Esophagus (tissue), 2 donors: ENCODE measurements at regions not wholly inside any gene's neighbourhood (a gene's known extent, or its start where the extent isn't known, plus 50 kb on each side); places are given as distances from the start of the nearest gene placed in this dataset.

Experiments
- H3K27ac ChIP-seq, 2 donors: one replicate each; pipeline ENCODE4 v1.5.1; 2013; ENCODE audit warnings: low read depth in 2 of 2, mild to moderate bottlenecking in 2 of 2, inconsistent platforms in 1 of 2, low read length in 1 of 2, moderate library complexity in 1 of 2
- H3K27me3 ChIP-seq, 2 donors: one replicate each; pipeline ENCODE4 v1.6.1; 2013; ENCODE audit warnings: low read length in 2 of 2, control low read depth in 1 of 2, mild to moderate bottlenecking in 1 of 2; ENCODE audit not compliant: insufficient read depth in 2 of 2, control insufficient read depth in 1 of 2
- H3K36me3 ChIP-seq, 2 donors: one replicate each; pipeline ENCODE4 v1.6.1; 2013; ENCODE audit warnings: low read length in 1 of 2; ENCODE audit not compliant: control insufficient read depth in 2 of 2, insufficient read depth in 2 of 2
- H3K4me1 ChIP-seq, 2 donors: one replicate each; pipeline ENCODE4 v1.6.1; 2013; ENCODE audit warnings: low read length in 1 of 2; ENCODE audit not compliant: control insufficient read depth in 2 of 2, insufficient read depth in 2 of 2
- H3K4me3 ChIP-seq, 2 donors: one replicate each; pipeline ENCODE4 v1.5.1; 2013; ENCODE audit warnings: low read length in 2 of 2, mild to moderate bottlenecking in 2 of 2, low read depth in 1 of 2, moderate library complexity in 1 of 2
- H3K9me3 ChIP-seq, 2 donors: one replicate each; pipeline ENCODE4 v1.6.1; 2013; ENCODE audit warnings: mild to moderate bottlenecking in 2 of 2, low read depth in 1 of 2, low read length in 1 of 2, moderate library complexity in 1 of 2; ENCODE audit not compliant: control insufficient read depth in 2 of 2, insufficient read depth in 1 of 2
- WGBS, 2 donors: extraction: QIAGEN DNeasy Blood & Tissue Kit; methylation state at CpG; one replicate each; pipeline ENCODE4 v1.1.7; 2013; 5-methylcytosine and 5-hydroxymethylcytosine counted together
- donor health status: healthy with polysubstance abuse.
- donor health status: Bipolar disorder and iron deficiency.

- Histone ChIP-seq H3K9me3 (no peaks in the 10 kb centered on the region), H3K27ac (no peak overlapping the region), H3K27me3 (no peaks in the 10 kb centered on the region), H3K4me1 (no peaks in the 10 kb centered on the region), H3K4me3 (no peak overlapping the region), H3K36me3 (no peaks in the 10 kb centered on the region)
- 25 to 26% methylated on average over 3 of the region's 3 CpGs for WGBS, 2 donors
Measured at GRCh38 chr4:101678180-101678579, 112.3 kb upstream of the BANK1 start.

- Histone ChIP-seq H3K9me3 (no peaks in the 10 kb centered on the region), H3K27ac (no peak overlapping the region), H3K4me3 (no peak overlapping the region), H3K36me3 (no peaks in the 10 kb centered on the region), H3K27me3 (peaks cover 0 to 2% of the 10 kb centered on the region in 2 donors), H3K4me1 (no peaks in the 10 kb centered on the region)
- WGBS, 2 donors: 64 to 80% methylated on average over 3 of the region's 3 CpGs
Measured at GRCh38 chr4:101670897-101671296, 119.6 kb upstream of the BANK1 start.

- H3K36me3 ChIP-seq: no peaks in the 10 kb centered on the region
- WGBS, 2 donors: 77 to 87% methylated on average over 4 of the region's 4 CpGs
- H3K9me3 ChIP-seq: no peaks in the 10 kb centered on the region
- no peaks in the 10 kb centered on the region for H3K4me1 ChIP-seq
- peaks cover 0 to 2% of the 10 kb centered on the region in 2 donors for H3K27me3 ChIP-seq
- no peak overlapping the region for H3K4me3 ChIP-seq
- no peak overlapping the region for H3K27ac ChIP-seq
Measured at GRCh38 chr4:101670370-101670769, 120.2 kb upstream of the BANK1 start.

- WGBS, 2 donors: 98% methylated on average over 1 of the region's 1 CpG
- H3K4me3 ChIP-seq: no peak overlapping the region
- H3K27ac ChIP-seq: no peak overlapping the region
- H3K9me3 ChIP-seq: no peaks in the 10 kb centered on the region
- peaks cover 0 to 2% of the 10 kb centered on the region in 2 donors for H3K27me3 ChIP-seq
- no peaks in the 10 kb centered on the region for H3K36me3 ChIP-seq
- H3K4me1 ChIP-seq: no peaks in the 10 kb centered on the region
Measured at GRCh38 chr4:101669832-101670188, 120.7 kb upstream of the BANK1 start.

GRCh38 chr4:101669138-101669831, 121.2 kb upstream of the BANK1 start:
- 67 to 73% methylated on average over 3 of the region's 3 CpGs for WGBS, 2 donors
- Histone ChIP-seq H3K27ac (no peak overlapping the region), H3K4me1 (no peaks in the 10 kb centered on the region), H3K27me3 (peaks cover 0 to 2% of the 10 kb centered on the region in 2 donors), H3K4me3 (no peak overlapping the region), H3K36me3 (no peaks in the 10 kb centered on the region), H3K9me3 (no peaks in the 10 kb centered on the region)

- 75 to 82% methylated on average over 4 of the region's 4 CpGs for WGBS, 2 donors
Measured at GRCh38 chr4:101667348-101667747, 123.2 kb upstream of the BANK1 start.

GRCh38 chr4:101660607-101661006, 129.9 kb upstream of the BANK1 start:
- no peaks in the 10 kb centered on the region for H3K9me3 ChIP-seq
- H3K4me1 ChIP-seq: no peaks in the 10 kb centered on the region
- 0 to 36% methylated on average over 1 of the region's 1 CpG for WGBS, 2 donors
- no peak overlapping the region for H3K27ac ChIP-seq
- H3K36me3 ChIP-seq: no peaks in the 10 kb centered on the region
- no peaks in the 10 kb centered on the region for H3K27me3 ChIP-seq
- H3K4me3 ChIP-seq: no peak overlapping the region

More at GRCh38 chr4:101667348-101667747, 123.2 kb upstream of the BANK1 start:
- no peak overlapping the region for H3K27ac ChIP-seq
- no peaks in the 10 kb centered on the region for H3K36me3 ChIP-seq
- H3K9me3 ChIP-seq: no peaks in the 10 kb centered on the region
- peaks cover 0 to 2% of the 10 kb centered on the region in 2 donors for H3K27me3 ChIP-seq
- no peaks in the 10 kb centered on the region for H3K4me1 ChIP-seq
- H3K4me3 ChIP-seq: no peak overlapping the region

- Histone ChIP-seq H3K27ac (no peak overlapping the region), H3K36me3 (no peaks in the 10 kb centered on the region), H3K27me3 (no peaks in the 10 kb centered on the region), H3K4me3 (no peak overlapping the region), H3K4me1 (no peaks in the 10 kb centered on the region), H3K9me3 (no peaks in the 10 kb centered on the region)
- 75 to 82% methylated on average over 1 of the region's 1 CpG for WGBS, 2 donors
Measured at GRCh38 chr4:101655857-101656256, 134.7 kb upstream of the BANK1 start.

GRCh38 chr4:101655005-101655404, 135.5 kb upstream of the BANK1 start:
- Histone ChIP-seq H3K27me3 (no peaks in the 10 kb centered on the region), H3K4me3 (no peak overlapping the region), H3K4me1 (no peaks in the 10 kb centered on the region), H3K27ac (no peak overlapping the region), H3K9me3 (no peaks in the 10 kb centered on the region), H3K36me3 (no peaks in the 10 kb centered on the region)
- 71 to 73% methylated on average over 2 of the region's 2 CpGs for WGBS, 2 donors

- H3K27ac ChIP-seq: no peak overlapping the region
- H3K4me1 ChIP-seq: peaks cover 0 to 13% of the 10 kb centered on the region in 2 donors
Measured at GRCh38 chr4:101651778-101652177, 138.8 kb upstream of the BANK1 start.

More at GRCh38 chr4:101651778-101652177, 138.8 kb upstream of the BANK1 start:
- H3K36me3 ChIP-seq: no peaks in the 10 kb centered on the region
- WGBS, 2 donors: 46 to 61% methylated on average over 3 of the region's 3 CpGs
- no peaks in the 10 kb centered on the region for H3K9me3 ChIP-seq
- no peaks in the 10 kb centered on the region for H3K27me3 ChIP-seq
- no peak overlapping the region for H3K4me3 ChIP-seq
